Fibroblast of upper back skin (primary cell): ENCODE measurements at regions not wholly inside any gene's neighbourhood (a gene's known extent, or its start where the extent isn't known, plus 50 kb on each side); places are given as distances from the start of the nearest gene placed in this dataset.

Source experiments
- DNase-seq: peaks from one replicate; pipeline ENCODE4 v3.0.0-alpha.2; 2013

DNA sequence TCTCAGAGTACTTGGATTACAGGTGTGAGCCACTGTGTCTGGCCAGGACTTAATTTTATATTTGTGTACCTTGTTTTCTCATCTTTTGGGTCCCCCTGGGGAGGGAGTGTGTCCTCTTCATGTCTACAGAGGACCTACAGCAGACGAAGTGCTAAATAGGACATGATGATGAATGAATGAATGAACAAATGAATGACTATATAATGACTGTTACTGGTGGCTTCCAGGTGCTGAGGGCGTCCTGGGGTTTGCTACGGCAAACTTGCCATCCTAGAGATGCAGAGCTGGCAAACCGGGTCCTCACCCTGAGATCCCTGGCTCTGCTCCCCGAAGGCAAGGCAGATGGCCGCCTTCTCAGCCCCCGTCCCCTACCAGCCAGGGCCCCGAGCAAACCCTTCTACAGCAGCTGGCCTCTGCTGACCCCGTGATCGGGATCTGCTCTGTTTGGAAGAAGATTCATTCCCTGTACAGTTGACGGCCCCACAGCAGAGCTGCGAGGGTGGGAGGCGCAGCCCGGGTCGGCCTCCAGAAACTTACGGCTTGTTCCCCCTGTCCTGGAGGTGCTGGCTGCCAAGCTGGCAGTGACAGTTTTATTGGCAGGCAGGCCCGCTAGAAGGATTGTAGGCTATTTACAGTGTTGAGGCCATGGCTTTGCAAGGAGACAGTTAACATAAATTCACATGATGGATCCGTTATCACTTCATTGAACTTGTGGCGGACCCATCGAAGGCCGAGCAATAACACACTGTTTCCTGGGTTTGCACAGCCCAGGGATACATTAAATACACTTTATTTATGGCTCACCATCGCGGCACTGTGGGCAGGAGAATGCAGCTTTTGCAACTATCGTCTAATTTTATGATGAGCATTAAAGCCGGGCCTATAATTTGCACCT lies 197.7 kb upstream of the GSE1 start:
- DNase-seq = no peak

DNA sequence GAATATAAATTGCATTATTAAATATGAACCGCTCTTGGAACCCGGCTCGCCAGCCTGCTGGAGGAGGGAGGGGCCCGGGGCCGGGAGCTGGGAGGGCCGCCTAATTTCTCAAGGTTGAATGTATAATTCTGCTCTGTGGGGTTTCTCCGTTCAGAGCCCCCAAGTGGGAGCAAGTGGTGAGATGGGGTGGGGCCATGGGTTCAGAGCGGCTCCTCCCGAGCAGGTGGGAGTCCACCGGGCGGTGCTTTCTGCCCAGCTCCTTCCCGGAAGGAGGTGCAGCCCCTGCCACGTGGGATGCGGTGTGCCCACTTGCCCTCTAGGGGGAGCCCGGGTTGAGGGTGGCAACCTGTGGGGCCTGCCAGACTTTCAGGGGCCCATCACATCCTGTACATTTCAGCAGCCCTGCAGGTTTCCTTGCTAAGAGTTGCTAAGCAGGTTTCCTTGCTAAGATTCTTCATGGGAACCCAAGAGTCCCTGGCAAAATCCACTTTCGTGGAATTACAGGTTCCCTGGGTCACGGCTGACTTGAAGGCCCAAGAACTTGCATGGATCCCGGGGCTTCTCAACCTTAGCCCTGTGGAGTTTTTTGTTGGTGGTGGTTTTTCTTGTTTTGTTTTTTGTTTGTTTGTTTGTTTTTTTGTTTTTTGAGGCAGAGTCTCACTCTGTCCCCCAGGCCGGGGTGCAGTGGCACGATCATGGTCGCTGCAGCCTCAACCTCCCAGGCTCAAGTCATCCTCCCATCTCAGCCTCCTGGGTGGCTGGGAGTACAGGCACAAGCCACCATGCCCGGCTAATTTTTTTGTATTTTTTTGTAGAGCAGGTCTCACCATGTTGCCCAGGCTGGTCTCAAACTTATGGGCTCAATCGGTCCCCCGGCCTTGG lies 196.7 kb upstream of the GSE1 start:
- DNase-seq = peak; percentile 31

DNA sequence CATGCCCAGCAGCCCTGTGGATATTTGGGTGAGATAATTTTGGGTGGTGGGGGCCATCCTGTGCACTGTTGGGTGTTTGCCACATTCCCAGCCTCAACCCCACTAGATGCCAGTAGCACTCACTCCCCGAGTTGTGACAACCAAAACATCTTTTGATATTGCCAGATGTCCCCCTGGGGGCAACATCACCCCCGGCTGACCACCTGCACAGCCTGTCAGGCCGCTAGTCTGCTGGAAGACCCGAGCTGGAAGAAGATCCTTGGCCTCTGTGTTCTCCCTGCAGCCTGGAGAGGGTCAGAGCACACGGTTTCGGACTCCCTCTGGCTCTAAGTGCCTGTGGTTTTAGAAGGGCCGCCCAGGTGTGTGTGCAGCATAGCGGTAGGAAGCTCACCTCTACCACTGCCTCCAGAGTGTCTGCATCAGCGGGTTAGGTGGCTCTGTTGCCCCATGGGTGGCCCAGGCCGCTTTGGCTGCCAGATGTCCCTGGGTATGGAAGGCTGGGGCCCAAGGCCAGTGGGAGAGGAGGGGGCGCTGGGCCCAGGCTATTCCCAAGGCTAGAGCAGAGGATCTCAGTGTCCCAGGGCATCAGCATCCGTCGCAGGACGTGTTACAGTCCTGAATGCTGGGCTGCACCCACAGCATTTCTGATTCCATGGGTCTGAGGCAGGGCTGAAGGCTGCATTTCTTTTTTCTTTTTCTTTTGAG lies 195.8 kb upstream of the GSE1 start:
- DNase-seq = no peak

DNA sequence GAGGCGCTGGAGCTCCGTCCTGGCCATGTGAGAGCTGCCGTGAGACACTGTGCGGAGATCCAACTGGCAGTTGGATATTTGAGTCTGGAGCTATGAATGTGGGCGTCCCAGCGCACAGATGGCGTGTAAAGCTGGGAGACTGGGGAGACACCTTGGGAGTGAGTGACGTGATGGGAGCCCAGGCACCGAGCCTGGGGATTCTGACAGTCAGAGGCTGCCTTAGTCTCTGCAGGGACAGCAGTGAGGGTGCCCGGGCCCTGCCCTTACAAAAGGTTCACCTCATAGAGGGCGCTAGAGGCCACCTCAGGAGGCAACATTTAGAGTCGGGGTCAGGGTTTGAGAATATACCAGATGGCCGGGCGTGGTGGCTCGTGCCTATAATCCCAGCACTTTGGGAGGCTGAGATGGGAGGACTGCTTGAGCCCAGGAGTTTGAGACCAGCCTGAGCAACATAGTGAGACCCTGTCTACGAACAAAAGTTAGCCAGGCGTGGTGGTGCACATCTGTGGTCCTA lies 194.1 kb upstream of the GSE1 start:
- no peak for DNase-seq

DNA sequence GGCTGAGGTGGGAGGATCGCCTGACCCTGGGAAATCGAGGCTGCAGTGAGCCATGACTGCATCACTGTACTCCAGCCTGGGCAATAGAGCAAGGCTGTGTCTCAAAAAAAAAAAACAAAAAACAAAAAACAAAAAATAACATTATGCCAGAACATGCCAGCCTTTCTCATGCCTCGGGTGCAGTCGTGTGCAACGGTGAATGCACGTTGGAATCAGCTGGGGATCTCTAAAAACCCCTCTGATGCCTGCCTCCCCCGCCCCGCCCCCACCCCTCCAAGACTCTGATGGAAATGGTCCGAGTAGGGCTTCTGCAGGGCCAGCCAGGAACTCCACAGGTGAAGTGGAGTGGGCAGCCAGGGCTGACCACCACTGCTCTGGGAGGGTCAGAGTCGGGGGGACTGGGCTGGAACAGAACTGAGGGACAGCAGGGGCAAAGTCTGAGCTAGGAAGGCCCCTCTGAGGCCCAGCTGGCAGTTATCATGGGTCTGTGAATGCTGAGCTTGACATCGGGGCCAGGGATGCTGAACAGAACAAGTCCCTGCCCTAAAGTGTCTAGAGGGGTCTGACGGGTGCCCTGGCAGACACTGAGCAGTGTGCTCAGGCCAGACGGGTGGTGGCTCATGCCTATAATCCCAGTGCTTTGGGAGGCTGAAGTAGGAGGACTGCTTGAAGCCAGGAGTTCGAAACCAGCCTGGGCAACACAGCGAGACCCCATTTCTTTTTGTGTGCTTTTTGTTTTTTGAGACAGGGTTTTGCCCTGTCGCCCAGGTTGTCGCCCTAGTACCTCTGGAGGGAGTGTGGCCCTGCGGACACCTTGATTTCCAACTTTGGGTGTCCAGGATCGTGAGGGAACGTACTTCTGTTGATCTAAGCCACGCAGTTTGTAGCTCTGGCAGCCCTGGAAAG lies 193.4 kb upstream of the GSE1 start:
- no peak for DNase-seq

DNA sequence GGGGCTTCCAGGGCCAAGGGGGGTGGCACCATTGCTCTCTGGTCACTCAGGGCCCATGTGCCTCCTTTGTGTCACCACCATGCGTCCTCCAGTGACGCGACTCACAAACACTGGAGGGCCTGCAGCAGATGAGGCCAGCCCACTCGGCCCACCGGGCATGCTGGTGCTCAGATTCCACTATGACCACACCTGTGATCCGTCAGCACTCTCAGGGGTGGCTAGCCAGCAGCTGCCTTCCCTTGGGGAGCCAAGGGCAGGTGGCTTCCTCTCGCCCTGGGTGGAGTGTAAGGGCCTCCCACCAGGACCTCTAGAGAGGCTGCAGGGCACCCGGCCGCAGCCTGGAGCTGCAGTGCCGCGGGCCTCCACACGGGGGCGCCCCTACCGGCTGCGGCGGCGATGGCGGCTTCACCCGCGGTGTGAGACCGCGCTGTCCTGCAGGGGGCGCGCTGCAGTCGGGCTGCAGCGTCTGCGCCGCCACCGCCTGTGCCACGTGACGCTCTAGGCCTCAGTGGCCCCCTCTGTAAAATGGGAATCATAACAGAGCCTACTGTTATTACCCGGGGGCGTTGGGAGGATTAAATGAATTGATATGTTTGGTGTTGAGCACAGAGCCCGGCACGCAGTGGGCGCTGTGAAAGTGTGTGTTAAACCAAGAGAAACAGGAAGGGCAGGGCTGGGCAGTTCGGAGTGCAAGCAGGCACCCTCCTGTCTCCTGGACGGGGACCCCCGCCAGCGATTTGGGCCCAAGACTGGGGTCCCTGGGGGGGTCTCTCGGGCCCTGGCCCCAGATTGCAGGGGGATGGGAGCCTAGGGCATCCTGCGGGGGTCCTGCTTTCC lies 192.4 kb upstream of the GSE1 start:
- DNase-seq = no peak

DNA sequence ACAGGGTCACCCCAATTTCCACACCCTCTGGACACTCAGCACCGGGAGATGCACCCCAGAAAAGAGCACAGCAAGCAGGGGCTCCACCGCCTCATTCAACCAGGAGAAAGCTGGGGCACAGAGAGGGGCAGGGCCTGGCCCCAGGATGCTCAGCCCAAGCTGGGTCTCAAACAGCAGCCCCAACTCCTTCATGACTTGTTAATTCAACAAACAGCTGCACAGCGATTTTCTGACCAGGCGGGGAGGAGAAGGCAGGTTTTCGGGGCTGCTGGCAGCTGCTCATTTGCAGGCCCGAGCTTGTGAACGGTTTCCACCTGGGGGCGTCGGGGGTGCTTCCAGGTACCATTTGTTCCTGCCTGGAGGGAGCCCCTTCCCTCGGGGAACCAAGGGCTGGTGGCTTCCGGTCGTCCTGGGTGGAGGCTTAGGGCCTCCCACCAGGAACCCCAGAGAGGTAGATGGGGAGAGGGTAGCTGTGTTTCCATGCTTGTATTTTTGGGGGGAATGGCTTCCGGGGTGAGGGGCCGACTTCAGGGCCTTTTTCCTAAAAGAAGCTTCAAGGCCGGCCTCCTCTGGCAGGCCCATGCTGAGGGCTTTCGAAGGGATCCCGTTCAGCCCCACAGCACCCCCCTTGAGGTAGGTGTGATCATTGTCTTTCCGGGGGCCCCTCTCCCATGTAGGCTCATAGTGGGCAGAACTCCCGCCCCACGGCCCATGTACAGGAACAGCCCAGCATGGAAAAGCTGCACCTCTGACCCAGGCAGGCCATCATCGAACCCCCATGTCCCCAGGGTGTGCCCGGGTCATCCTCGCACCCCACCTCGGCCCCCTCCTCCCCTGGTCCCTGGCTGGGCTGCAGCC lies 191.6 kb upstream of the GSE1 start:
- DNase-seq = no peak

DNA sequence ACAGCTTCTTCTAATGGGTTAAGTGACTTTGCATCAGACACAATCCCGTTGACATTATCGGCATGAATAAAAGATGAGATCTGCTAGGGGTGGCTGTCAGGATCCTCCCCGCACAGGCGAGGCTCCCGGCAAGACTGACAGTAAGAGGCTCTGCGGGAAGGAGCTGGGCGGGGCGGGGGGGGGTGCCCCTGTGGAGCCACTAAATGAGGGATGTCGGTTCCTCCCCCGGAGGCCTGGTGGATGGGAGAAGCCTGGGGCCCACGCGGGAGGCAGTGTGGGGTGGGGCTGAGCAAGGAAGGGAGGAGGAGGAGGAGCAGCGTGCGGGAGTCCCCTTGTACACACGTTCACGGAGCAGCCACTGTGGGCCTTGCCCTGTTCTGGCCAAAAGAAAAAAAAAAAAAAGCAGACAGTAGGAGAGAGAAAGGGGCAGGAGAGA lies 190.9 kb upstream of the GSE1 start:
- DNase-seq = no peak

DNA sequence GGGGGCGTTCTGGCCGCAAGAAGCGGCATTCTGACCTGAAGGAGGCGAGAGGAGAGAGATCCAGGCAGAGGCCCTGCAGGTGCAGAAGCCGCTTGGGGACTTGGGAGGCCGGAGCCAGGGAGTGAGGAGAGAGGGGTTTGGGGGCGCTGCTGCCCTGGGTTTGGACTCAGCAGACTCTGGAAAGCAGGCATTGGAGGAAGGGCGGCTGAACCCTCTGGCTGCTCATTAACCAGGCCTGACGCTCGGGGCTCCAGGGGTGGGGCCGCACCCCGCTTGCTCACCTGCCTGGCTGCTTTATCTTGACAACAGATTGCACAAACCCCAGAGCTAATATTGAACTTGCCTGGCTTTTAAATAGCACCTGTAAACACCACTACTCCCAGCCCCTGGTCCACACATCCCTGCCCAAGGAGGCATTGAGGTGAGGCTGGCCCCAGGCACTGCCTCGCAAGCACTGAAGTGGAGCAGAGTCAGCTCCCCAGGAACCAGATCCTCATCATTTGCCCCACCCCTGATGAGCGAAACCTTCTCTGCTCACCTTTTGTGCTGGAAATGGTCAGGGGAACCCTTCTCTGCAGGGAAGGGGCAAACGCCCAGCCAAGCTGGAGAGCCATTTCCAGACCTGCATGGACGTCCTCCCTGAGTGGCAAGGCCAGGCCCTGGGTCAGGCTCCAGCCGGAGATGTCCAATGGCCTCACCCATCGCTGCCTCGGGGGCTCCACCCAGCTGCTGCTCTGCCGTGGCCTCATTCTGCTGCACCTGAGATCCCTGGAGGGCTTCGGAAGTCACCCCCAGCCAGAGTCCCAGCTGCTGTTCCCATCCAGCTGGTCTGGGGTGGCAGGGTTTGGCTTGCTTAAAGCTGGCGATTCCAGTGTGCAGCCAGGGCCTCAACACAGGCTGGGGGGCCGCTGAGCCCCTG lies 190.2 kb upstream of the GSE1 start:
- DNase-seq = no peak

DNA sequence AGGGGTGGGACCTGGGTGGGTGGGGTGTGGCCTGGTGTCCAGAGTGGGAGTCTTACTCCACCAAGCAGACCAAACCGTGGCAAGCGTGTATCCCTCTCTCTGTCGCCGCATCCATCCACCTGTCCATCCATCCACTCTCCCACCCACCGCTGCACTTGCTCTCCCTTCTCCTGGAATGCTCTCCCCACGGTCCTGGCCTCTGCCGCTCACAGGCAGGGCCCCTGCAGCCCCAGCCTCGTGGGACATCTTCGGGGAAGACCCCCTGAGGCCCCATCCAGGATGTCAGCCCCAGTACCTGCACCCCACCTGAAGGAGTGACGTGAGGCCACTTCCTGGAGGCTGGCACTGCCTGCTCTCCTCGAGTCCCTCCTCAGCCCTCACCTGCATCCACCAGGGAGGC lies 189.5 kb upstream of the GSE1 start:
- no peak for DNase-seq

DNA sequence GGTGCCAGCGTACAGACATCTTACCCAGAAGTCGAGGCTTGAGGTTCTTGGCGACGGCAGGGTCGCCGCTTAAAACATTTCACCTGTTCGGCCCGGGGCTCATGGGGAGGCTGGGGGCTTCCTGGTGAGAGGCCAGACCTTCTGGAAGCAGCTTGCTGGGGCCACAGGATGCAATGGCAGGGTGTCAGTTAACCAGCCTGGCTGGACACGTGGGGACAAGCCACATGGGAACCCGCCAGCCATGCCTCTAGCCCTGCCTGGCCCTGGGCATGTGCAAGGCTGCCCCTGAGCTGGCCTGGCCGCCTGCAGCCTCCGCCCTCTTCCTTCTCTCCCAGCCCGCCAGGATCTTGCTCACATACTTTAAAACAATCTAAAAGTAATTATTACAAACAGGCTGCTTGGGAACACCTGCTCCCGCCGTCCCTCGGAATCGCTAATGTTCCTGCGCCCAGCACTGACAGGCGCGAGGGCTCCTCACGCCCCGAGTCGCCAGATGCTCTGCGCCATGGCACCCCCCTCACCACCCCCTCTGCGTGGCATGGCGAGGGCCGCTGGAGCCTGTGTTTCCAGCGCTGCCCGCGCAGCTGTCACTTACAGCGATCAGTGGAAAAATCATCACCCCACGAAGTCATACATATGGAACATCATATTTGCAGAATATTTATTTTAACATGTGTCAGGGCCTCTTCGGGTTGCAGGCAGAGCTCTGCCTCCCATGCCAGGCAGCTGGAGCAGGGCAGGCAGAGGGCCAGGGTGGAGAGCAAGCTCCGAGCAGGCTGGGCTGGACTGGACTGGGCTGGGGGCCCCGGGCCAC lies 188.7 kb upstream of the GSE1 start:
- DNase-seq = no peak

DNA sequence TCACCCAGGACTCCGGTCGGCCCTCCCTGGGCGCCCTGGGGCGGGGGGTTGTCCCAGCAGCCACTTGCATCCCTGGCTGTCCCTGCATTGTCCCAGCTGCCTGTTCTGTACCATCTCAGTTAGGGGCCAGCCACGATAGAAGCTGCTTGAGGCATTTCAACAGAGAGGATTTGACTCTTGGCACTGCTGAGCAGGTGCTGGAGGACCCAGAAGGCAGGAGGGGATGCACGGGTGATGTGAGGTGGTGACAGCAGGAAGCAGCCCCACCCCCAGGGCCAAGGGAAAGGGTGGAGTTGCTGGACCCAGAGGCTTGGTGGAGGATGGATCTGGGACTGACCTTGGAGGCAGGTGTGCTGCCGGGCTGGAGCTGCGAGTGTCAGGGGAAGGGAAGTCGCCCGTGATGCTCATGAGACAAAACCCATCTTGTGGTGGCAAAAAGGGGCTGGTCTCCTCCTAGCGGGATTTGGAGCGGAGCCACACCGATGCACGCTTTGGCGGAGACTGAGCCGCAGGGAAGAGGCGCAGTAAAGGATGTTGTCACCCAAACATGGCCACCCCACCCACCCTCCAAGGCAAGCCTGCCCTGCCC lies 188.0 kb upstream of the GSE1 start:
- DNase-seq = no peak

DNA sequence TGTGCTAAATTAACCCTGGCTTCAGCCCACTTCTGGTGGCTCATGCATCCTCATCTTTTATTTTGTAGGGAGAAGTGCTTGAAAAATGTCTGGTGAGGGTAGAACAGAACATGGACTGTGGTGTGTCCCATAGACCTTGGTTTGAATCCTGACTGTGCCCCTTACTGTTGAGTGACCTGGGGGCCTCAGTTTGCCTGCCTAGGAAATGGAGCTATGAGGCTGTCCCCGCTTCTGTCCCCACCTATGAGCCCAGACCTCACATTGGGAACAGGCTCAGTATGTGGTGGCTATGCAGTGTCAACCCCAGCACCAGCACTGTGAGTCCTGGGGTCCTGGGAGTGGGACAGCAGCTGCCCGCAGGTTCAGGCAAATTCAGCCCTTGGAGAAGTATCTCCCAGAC lies 186.3 kb upstream of the GSE1 start:
- no peak for DNase-seq

DNA sequence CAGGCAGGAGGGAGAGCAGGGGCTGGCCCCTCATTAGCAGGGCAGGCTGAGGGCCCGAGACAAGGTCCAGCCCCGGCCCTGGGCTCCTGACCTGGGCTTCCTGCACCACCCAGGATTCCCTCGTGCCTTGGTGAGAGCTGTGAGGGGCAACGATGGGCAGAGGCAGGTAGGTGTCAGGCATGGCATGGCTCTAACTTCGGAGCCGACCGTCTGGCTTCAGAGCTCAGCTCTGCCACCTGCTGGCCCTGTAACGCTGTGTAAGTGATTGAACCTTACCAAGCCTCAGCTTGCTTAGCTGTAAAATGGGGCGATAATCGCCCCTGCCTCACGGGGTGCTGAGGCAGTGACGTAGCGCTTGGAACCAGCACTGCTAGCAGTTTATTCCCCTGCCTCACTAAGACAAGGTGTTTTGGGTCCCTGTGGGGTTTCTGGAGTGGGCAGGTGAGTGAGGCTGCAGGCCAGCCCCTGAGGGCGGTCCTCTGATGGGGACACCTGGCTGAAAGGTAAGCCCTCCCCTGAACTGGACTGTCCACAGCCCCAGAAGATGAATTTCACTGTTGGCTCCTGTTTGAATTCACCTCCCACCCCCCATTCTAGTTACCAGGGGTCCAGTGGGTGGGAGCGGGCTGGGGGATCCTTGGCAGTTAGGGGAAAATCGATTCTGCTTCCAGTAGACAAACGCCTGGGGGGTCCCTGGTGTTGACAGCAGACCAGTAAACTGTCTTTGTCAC lies 184.8 kb upstream of the GSE1 start:
- DNase-seq = peak; percentile 19

DNA sequence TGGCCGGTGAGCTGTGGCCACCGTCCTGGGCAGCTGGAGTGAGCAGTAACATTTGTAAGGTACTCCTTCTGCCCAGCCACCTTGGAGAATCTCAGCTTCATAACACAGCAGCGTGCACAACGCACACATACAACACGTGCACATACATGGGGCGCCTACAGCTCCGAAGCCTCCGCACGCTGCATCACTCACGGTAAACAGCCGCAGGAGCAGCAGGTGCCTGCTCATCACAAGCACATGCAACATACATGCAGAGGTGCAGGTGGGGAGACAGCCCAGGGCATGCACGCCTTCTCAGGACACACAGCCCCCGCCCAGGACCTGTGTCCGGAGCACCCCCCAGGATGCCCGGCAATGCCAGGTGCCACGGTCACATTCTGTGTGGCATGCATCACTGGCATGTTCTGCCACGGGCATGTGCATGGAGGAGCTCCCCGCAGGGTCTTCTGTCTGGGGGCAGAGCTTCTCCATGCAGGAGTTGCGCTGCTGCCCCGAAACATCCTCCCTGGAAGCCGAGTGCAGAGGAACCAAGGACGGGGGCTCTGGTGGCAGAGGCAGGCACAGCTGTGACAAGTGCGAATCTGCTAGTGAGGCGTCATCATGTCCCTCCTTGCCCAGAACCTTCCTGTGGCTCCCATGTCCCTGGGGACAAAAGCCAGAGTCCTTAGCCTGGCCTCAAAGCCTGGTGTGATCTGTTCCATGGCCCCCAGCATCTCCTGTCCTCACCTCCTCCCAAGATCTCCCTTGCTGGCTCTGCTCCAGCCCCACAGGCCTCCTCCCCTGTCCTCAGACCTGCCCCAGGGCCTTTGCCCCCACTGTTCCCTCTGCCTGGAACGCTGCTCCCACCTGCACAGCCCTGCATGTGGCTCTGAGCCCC lies 184.0 kb upstream of the GSE1 start:
- DNase-seq = no peak
